ENCODE measurements at regions not wholly inside any gene's neighbourhood (a gene's known extent, or its start where the extent isn't known, plus 50 kb on each side); places are given as distances from the start of the nearest gene placed in this dataset.

- no TSS peak for BruUV-seq (replicated peaks)
- Histone ChIP-seq H3K79me2 (ENCODE audit: insufficient read depth, low read length) (no peaks in the 10 kb centered on the region), H3K4me2 (ENCODE audit: low read length) (no peak overlapping the region), H3K4me3 (replicated peaks in 1 of 2; ENCODE audit: low read depth in 1 of 2, low read length in 2 of 2) (no peak overlapping the region), H3K9me2 (ENCODE audit: insufficient read depth) (no peaks in the 10 kb centered on the region), H4K20me1 (ENCODE audit: insufficient read depth) (no peaks in the 10 kb centered on the region), H3K9me3 (ENCODE audit: control insufficient read depth in 1 of 2, insufficient read depth in 1 of 2, low read depth in 1 of 2, low read length in 2 of 2) (no peaks in the 10 kb centered on the region), H3K27ac (ENCODE audit: low read depth, low read length) (no peak overlapping the region), H3K4me1 (ENCODE audit: control insufficient read depth in 1 of 2, insufficient read depth in 2 of 2, low read length in 2 of 2) (no peaks in the 10 kb centered on the region), H3K9ac (ENCODE audit: low read length) (no peak overlapping the region), H3K27me3 (ENCODE audit: insufficient read depth, low read length) (no peaks in the 10 kb centered on the region), H3K36me3 (ENCODE audit: control insufficient read depth in 1 of 2, insufficient read depth in 2 of 2, low read length in 2 of 2) (no peaks in the 10 kb centered on the region), H2AFZ (ENCODE audit: low read depth, low read length, poor library complexity, severe bottlenecking) (no peak overlapping the region)
- intact Hi-C loops (cut with micrococcal nuclease): no loop called here
- ChIA-PET POLR2A (no interaction called here), RAD21 (ENCODE audit: low non-redundant PET in 1 of 2, low total read pairs in 2 of 2, uncharacterized antibody in 2 of 2, unreplicated experiment in 2 of 2) (no interaction called here), CTCF (no interaction called here)
- TF ChIP-seq POLR2AphosphoS5 (IDR thresholded peaks at IDR 0.05; ENCODE audit: low read depth, low read length): no peak
- TF ChIP-seq TCF7L2 (IDR thresholded peaks at IDR 0.05; ENCODE audit: borderline replicate concordance, extremely low read depth, insufficient read depth, insufficient read length): no peak
- no peak for TF ChIP-seq EZH2phosphoT487 (IDR thresholded peaks at IDR 0.05; ENCODE audit: borderline replicate concordance)
- ATAC-seq (no peak), DNase-seq (ENCODE audit: low read depth, low spot score) (no peak)
These were observed 288.4 kb upstream of the SASH1 start for GRCh38 chr6:148054219-148054618.

GRCh38 chr6:148055419-148055818 is 287.2 kb upstream of the SASH1 start:
- no peak overlapping the region for H3K4me2 ChIP-seq (ENCODE audit: low read length)
- no peaks in the 10 kb centered on the region for H4K20me1 ChIP-seq (ENCODE audit: insufficient read depth)
- no peak for TF ChIP-seq YY1 (IDR thresholded peaks at IDR 0.05; ENCODE audit: extremely low read depth, insufficient replicate concordance, low read depth, low read length)
- TF ChIP-seq SRF (IDR thresholded peaks at IDR 0.05; ENCODE audit: low read depth): no peak
- no peak for TF ChIP-seq SP1 (IDR thresholded peaks at IDR 0.05; ENCODE audit: low read depth)
- no peak for TF ChIP-seq RAD21 (IDR thresholded peaks at IDR 0.05; ENCODE audit: low read depth)
- no peak for TF ChIP-seq ZFX (IDR thresholded peaks at IDR 0.05)
- TF ChIP-seq EGR1 (IDR thresholded peaks at IDR 0.05; ENCODE audit: low read depth): no peak
- TF ChIP-seq CBX3 (IDR thresholded peaks at IDR 0.05; ENCODE audit: low read depth): no peak
- TF ChIP-seq, protein P1, sequence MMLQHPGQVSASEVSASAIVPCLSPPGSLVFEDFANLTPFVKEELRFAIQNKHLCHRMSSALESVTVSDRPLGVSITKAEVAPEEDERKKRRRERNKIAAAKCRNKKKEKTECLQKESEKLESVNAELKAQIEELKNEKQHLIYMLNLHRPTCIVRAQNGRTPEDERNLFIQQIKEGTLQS (IDR thresholded peaks at IDR 0.05): no peak
- no peak for TF ChIP-seq ZNF274 (IDR thresholded peaks at IDR 0.05; ENCODE audit: low read depth, low read length)
- TF ChIP-seq JUND (IDR thresholded peaks at IDR 0.05): no peak
- TF ChIP-seq, protein P2, sequence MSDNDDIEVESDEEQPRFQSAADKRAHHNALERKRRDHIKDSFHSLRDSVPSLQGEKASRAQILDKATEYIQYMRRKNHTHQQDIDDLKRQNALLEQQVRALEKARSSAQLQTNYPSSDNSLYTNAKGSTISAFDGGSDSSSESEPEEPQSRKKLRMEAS (IDR thresholded peaks at IDR 0.05): no peak
- no peak for TF ChIP-seq EZH2phosphoT487 (IDR thresholded peaks at IDR 0.05; ENCODE audit: borderline replicate concordance)
- no peak for TF ChIP-seq POLR2A (IDR thresholded peaks at IDR 0.05; ENCODE audit: borderline replicate concordance, extremely low read depth, insufficient read depth, insufficient read length)
- no peak for TF ChIP-seq TCF7L2 (IDR thresholded peaks at IDR 0.05; ENCODE audit: borderline replicate concordance, extremely low read depth, insufficient read depth, insufficient read length)
- no peak for TF ChIP-seq ELF1 (IDR thresholded peaks at IDR 0.05; ENCODE audit: borderline replicate concordance, low read depth)
- TF ChIP-seq POLR2AphosphoS5 (IDR thresholded peaks at IDR 0.05; ENCODE audit: low read depth, low read length): no peak
- no peak for TF ChIP-seq REST (IDR thresholded peaks at IDR 0.05; ENCODE audit: low read depth)
- no peak for TF ChIP-seq FOSL1 (IDR thresholded peaks at IDR 0.05; ENCODE audit: low read depth)
- H3K36me3 ChIP-seq (ENCODE audit: control insufficient read depth in 1 of 2, insufficient read depth in 2 of 2, low read length in 2 of 2): no peaks in the 10 kb centered on the region
- no peak overlapping the region for H3K4me3 ChIP-seq (replicated peaks in 1 of 2; ENCODE audit: low read depth in 1 of 2, low read length in 2 of 2)
- no peaks in the 10 kb centered on the region for H3K79me2 ChIP-seq (ENCODE audit: insufficient read depth, low read length)
- H3K9ac ChIP-seq (ENCODE audit: low read length): no peak overlapping the region
- H3K9me3 ChIP-seq (ENCODE audit: control insufficient read depth in 1 of 2, insufficient read depth in 1 of 2, low read depth in 1 of 2, low read length in 2 of 2): peaks cover 0 to 3% of the 10 kb centered on the region in 2 experiments; a peak in 1 of 4 replicates
- no peak overlapping the region for H2AFZ ChIP-seq (ENCODE audit: low read depth, low read length, poor library complexity, severe bottlenecking)
- DNase-seq (ENCODE audit: low read depth, low spot score) (no peak), ATAC-seq (no peak)
- BruUV-seq (replicated peaks): no TSS peak
- POLR2A ChIA-PET: no interaction called here
- CTCF ChIA-PET: no interaction called here
- intact Hi-C loops (cut with micrococcal nuclease): no loop called here
- no peaks in the 10 kb centered on the region for H3K4me1 ChIP-seq (ENCODE audit: control insufficient read depth in 1 of 2, insufficient read depth in 2 of 2, low read length in 2 of 2)
- H3K27me3 ChIP-seq (ENCODE audit: insufficient read depth, low read length): no peaks in the 10 kb centered on the region
- RAD21 ChIA-PET (ENCODE audit: low non-redundant PET in 1 of 2, low total read pairs in 2 of 2, uncharacterized antibody in 2 of 2, unreplicated experiment in 2 of 2): no interaction called here
- H3K9me2 ChIP-seq (ENCODE audit: insufficient read depth): no peaks in the 10 kb centered on the region
- no peak overlapping the region for H3K27ac ChIP-seq (ENCODE audit: low read depth, low read length)
